Subcutaneous abdominal adipose tissue (tissue), 5 donors: ENCODE measurements at regions not wholly inside any gene's neighbourhood (a gene's known extent, or its start where the extent isn't known, plus 50 kb on each side); places are given as distances from the start of the nearest gene placed in this dataset.
A peak's percentile ranks its signal among the peaks of the same experiment; 100 is the strongest.

Experiments
- H3K27ac ChIP-seq: one replicate; pipeline ENCODE4 v1.7.0; 2013; ENCODE audit warnings: low read depth, mild to moderate bottlenecking, inconsistent platforms, low read length, moderate library complexity
- H3K27me3 ChIP-seq, 5 donors: one replicate each; pipeline ENCODE4 v1.7.0; 2013; ENCODE audit warnings: low read length in 5 of 5, inconsistent platforms in 1 of 5; ENCODE audit not compliant: control insufficient read depth in 5 of 5, insufficient read depth in 4 of 5
- H3K36me3 ChIP-seq, 5 donors: one replicate each; pipeline ENCODE4 v1.7.0; 2013; ENCODE audit warnings: low read length in 5 of 5; ENCODE audit not compliant: control insufficient read depth in 5 of 5, insufficient read depth in 5 of 5
- H3K4me1 ChIP-seq, 5 donors: one replicate each; pipeline ENCODE4 v1.7.0; 2013; ENCODE audit warnings: low read length in 5 of 5, mild to moderate bottlenecking in 3 of 5, moderate library complexity in 1 of 5; ENCODE audit not compliant: control insufficient read depth in 5 of 5, insufficient read depth in 5 of 5
- H3K4me3 ChIP-seq, 5 donors: one replicate each; pipeline ENCODE4 v1.7.0; 2013; ENCODE audit warnings: low read length in 5 of 5, low read depth in 1 of 5
- H3K9ac ChIP-seq, 5 donors: one replicate each; pipeline ENCODE4 v1.7.0; 2013; ENCODE audit warnings: low read length in 5 of 5, mild to moderate bottlenecking in 4 of 5, moderate library complexity in 3 of 5
- H3K9me3 ChIP-seq, 5 donors: one replicate each; pipeline ENCODE4 v1.7.0; 2013; ENCODE audit warnings: low read length in 5 of 5; ENCODE audit not compliant: control insufficient read depth in 5 of 5
- donor health status: healthy.
- donor health status: healthy.
- donor health status: healthy.
- donor health status: healthy.
- donor health status: healthy.

- H3K9me3 ChIP-seq: no peaks in the 10 kb centered on the region
- no peaks in the 10 kb centered on the region for H3K36me3 ChIP-seq
- H3K27ac ChIP-seq: no peak overlapping the region
- peaks cover 0 to 21% (median 9%) of the 10 kb centered on the region in 5 donors for H3K4me1 ChIP-seq
- H3K27me3 ChIP-seq: no peaks in the 10 kb centered on the region
- H3K9ac ChIP-seq: no peak overlapping the region
- H3K4me3 ChIP-seq: no peak overlapping the region
These were observed 66.1 kb downstream of the LEPR start for GRCh38 chr1:65486613-65487012.

GRCh38 chr1:65489481-65489880, 69.0 kb downstream of the LEPR start:
- Histone ChIP-seq H3K27ac (no peak overlapping the region), H3K9ac (no peak overlapping the region), H3K9me3 (no peaks in the 10 kb centered on the region), H3K36me3 (no peaks in the 10 kb centered on the region), H3K4me1 (peaks cover 0 to 24% (median 16%) of the 10 kb centered on the region in 5 donors), H3K4me3 (no peak overlapping the region), H3K27me3 (no peaks in the 10 kb centered on the region)

- no peaks in the 10 kb centered on the region for H3K36me3 ChIP-seq
- no peak overlapping the region for H3K4me3 ChIP-seq
- H3K27me3 ChIP-seq: no peaks in the 10 kb centered on the region
- no peak overlapping the region for H3K9ac ChIP-seq
- peak overlapping the region; percentile 7 for H3K27ac ChIP-seq
- peaks cover 0 to 29% (median 16%) of the 10 kb centered on the region in 5 donors for H3K4me1 ChIP-seq
- H3K9me3 ChIP-seq: no peaks in the 10 kb centered on the region
These were observed 70.0 kb downstream of the LEPR start for GRCh38 chr1:65490231-65491009.

DNA sequence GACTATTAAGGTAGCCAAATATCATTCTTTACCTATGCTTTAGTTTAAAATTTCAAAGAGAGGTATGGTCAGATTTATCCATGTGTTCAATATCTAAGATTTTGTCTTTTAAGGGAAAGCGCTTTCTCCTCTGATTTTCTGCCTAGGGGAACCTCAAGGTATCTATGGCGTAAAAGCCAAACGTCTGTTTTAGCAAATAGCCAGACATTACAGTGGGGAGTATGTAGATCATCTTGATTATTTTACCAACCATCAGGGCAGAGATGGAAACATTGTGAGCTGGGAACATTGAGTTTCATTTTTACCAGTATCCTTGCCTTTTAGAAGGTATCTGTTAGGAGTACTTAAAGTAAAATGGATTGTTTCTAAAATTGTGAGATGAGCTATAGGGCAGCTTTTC, 71.0 kb downstream of the LEPR start:
- H3K4me3 ChIP-seq: no peak overlapping the region
- peaks cover 0 to 29% (median 16%) of the 10 kb centered on the region in 5 donors for H3K4me1 ChIP-seq
- H3K9ac ChIP-seq: no peak overlapping the region
- no peaks in the 10 kb centered on the region for H3K27me3 ChIP-seq
- H3K36me3 ChIP-seq: no peaks in the 10 kb centered on the region
- no peaks in the 10 kb centered on the region for H3K9me3 ChIP-seq
- no peak overlapping the region for H3K27ac ChIP-seq

- H3K4me3 ChIP-seq: no peak overlapping the region
- peaks cover 0 to 35% (median 16%) of the 10 kb centered on the region in 5 donors for H3K4me1 ChIP-seq
- H3K9me3 ChIP-seq: no peaks in the 10 kb centered on the region
- no peaks in the 10 kb centered on the region for H3K27me3 ChIP-seq
- no peak overlapping the region for H3K9ac ChIP-seq
- H3K36me3 ChIP-seq: no peaks in the 10 kb centered on the region
- no peak overlapping the region for H3K27ac ChIP-seq
These were observed 73.3 kb downstream of the LEPR start for GRCh38 chr1:65493802-65494201.

DNA sequence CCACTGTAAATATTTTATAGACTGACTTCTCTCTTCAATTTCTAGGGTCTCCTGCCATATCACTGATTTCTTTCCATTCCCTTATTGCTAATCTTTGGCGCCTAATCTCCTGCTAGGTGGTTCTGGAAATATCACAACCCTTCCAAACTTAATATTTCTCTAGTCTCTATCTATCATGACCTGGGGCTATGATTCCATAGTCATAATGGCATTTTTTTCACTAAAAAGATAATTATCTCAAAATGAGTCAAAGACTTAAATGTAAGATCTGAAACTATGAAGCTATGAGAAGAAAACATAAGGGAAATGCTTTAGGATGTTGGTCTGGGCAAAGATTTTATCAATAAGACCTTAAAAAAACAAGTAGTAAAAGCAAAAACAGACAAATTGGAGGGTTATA, 74.2 kb downstream of the LEPR start:
- Histone ChIP-seq H3K9me3 (no peaks in the 10 kb centered on the region), H3K27me3 (no peaks in the 10 kb centered on the region), H3K9ac (no peak overlapping the region), H3K4me1 (peaks cover 0 to 34% (median 15%) of the 10 kb centered on the region in 5 donors), H3K27ac (no peak overlapping the region), H3K36me3 (no peaks in the 10 kb centered on the region), H3K4me3 (no peak overlapping the region)

DNA sequence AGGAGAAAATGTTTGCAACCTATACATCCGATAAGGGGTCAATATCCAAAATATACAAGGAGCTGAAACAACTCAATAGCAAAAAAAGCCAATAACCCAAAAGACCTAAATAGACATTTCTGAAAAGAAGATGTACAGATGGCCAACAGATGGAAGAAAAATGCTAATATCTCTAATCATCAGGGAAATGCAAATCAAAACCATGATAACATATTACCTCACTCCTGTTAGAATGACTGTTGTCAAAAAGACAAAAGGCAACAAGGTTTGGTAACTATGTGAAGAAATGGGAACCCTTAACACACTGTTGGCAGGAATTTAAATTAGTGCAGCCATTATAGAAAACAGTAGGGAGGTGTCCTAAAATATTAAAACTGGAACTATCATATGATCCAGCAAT, 74.7 kb downstream of the LEPR start:
- no peaks in the 10 kb centered on the region for H3K27me3 ChIP-seq
- no peak overlapping the region for H3K9ac ChIP-seq
- H3K9me3 ChIP-seq: no peaks in the 10 kb centered on the region
- H3K4me1 ChIP-seq: peaks cover 0 to 30% (median 11%) of the 10 kb centered on the region in 5 donors
- H3K36me3 ChIP-seq: no peaks in the 10 kb centered on the region
- H3K4me3 ChIP-seq: no peak overlapping the region
- H3K27ac ChIP-seq: no peak overlapping the region

- Histone ChIP-seq H3K36me3 (no peaks in the 10 kb centered on the region), H3K27ac (no peak overlapping the region), H3K9ac (no peak overlapping the region)
These were observed 76.9 kb downstream of the LEPR start for GRCh38 chr1:65497256-65497830.

GRCh38 chr1:65503427-65503826, 83.0 kb downstream of the LEPR start:
- H3K9ac ChIP-seq: no peak overlapping the region
- H3K9me3 ChIP-seq: no peaks in the 10 kb centered on the region
- H3K4me3 ChIP-seq: no peak overlapping the region
- no peak overlapping the region for H3K27ac ChIP-seq
- peaks cover 2 to 19% (median 6%) of the 10 kb centered on the region in 5 donors for H3K4me1 ChIP-seq
- H3K27me3 ChIP-seq: no peaks in the 10 kb centered on the region
- H3K36me3 ChIP-seq: no peaks in the 10 kb centered on the region

More at GRCh38 chr1:65497256-65497830, 76.9 kb downstream of the LEPR start:
- H3K4me1 ChIP-seq: peaks cover 0 to 25% (median 0%) of the 10 kb centered on the region in 5 donors
- no peaks in the 10 kb centered on the region for H3K9me3 ChIP-seq
- no peaks in the 10 kb centered on the region for H3K27me3 ChIP-seq
- no peak overlapping the region for H3K4me3 ChIP-seq

GRCh38 chr1:65504263-65504662, 83.8 kb downstream of the LEPR start:
- peaks cover 2 to 19% (median 6%) of the 10 kb centered on the region in 5 donors for H3K4me1 ChIP-seq
- H3K27me3 ChIP-seq: no peaks in the 10 kb centered on the region
- no peak overlapping the region for H3K9ac ChIP-seq
- H3K36me3 ChIP-seq: no peaks in the 10 kb centered on the region
- no peak overlapping the region for H3K27ac ChIP-seq
- H3K4me3 ChIP-seq: no peak overlapping the region
- no peaks in the 10 kb centered on the region for H3K9me3 ChIP-seq
